GM13977 (cell line): ENCODE measurements at regions not wholly inside any gene's neighbourhood (a gene's known extent, or its start where the extent isn't known, plus 50 kb on each side); places are given as distances from the start of the nearest gene placed in this dataset.
"Not testable (repeated sequence)": the region's sequence is repeated elsewhere in the genome, so short reads cannot be mapped to it uniquely, and the experiment has no call there.

Experiments used
- DNase-seq: peaks from one replicate; pipeline ENCODE4 v3.0.0; 2012; ENCODE audit warnings: low spot score
- CTCF ChIP-seq: IDR thresholded peaks from 2 replicates; pipeline ENCODE4 v1.5.1; 2012; ENCODE audit warnings: mild to moderate bottlenecking, control low read depth; ENCODE audit not compliant: insufficient read depth; ENCODE audit errors: extremely low read depth, missing control alignments
- in situ Hi-C: fragments of 300-500 bp; cut with MboI; formaldehyde crosslinking; loops from one replicate; pipeline ENCODE4 v1.12.0; 2022; ENCODE audit warnings: low sequenced_read_pairs, low pct_unique_long_range_greater_than_20kb, mixed read lengths, inconsistent platforms; ENCODE audit not compliant: unreplicated experiment

GRCh38 chr6:93654548-93654947 is 235.2 kb upstream of the EPHA7 start:
- no peak for TF ChIP-seq CTCF
- DNase-seq, result no peak
- in situ Hi-C loops, result no loop called here

GRCh38 chr6:93644611-93645010 is 225.3 kb upstream of the EPHA7 start:
- in situ Hi-C loops, result no loop called here

GRCh38 chr6:93639126-93639525 is 219.8 kb upstream of the EPHA7 start:
- in situ Hi-C loops, result no loop called here
- TF ChIP-seq CTCF, result no peak

More at GRCh38 chr6:93644611-93645010, 225.3 kb upstream of the EPHA7 start:
- no peak for TF ChIP-seq CTCF
- DNase-seq, result no peak

GRCh38 chr6:93636987-93637664 is 217.8 kb upstream of the EPHA7 start:
- DNase-seq, in situ Hi-C loops: not testable (repeated sequence)

More at GRCh38 chr6:93639126-93639525, 219.8 kb upstream of the EPHA7 start:
- no peak for DNase-seq

GRCh38 chr6:93624408-93624807 is 205.0 kb upstream of the EPHA7 start:
- no peak for TF ChIP-seq CTCF
- no peak for DNase-seq
- in situ Hi-C loops, result no loop called here

GRCh38 chr6:93621442-93621841 is 202.1 kb upstream of the EPHA7 start:
- no peak for DNase-seq
- in situ Hi-C loops, result no loop called here
- no peak for TF ChIP-seq CTCF

- DNase-seq, result no peak
- no peak for TF ChIP-seq CTCF
- in situ Hi-C loops, result no loop called here
Observed at GRCh38 chr6:93604951-93605350, 185.6 kb upstream of the EPHA7 start.
